IPS DF 6.9 (cell line): ENCODE measurements at regions not wholly inside any gene's neighbourhood (a gene's known extent, or its start where the extent isn't known, plus 50 kb on each side); places are given as distances from the start of the nearest gene placed in this dataset.

Source experiments
- DNase-seq: peaks from one replicate; pipeline ENCODE4 v3.0.0-alpha.2; 2013; ENCODE audit warnings: low read depth, low spot score
- H3K27ac ChIP-seq: one replicate; pipeline ENCODE4 v1.5.1; 2013; ENCODE audit warnings: low read length, control low read depth
- H3K27me3 ChIP-seq: 2 replicates; pipeline ENCODE4 v1.6.1; 2013; ENCODE audit warnings: mild to moderate bottlenecking, low read length; ENCODE audit not compliant: control insufficient read depth, insufficient read depth
- H3K36me3 ChIP-seq: 2 replicates; pipeline ENCODE4 v1.6.1; 2013; ENCODE audit warnings: low read length; ENCODE audit not compliant: control insufficient read depth, insufficient read depth
- H3K4me1 ChIP-seq: 2 replicates; pipeline ENCODE4 v1.6.1; 2013; ENCODE audit warnings: low read length; ENCODE audit not compliant: control insufficient read depth, insufficient read depth
- H3K4me3 ChIP-seq: 2 replicates; pipeline ENCODE4 v1.5.1; 2013; ENCODE audit warnings: mild to moderate bottlenecking, low read length
- H3K9me3 ChIP-seq: 2 replicates; pipeline ENCODE4 v1.6.1; 2013; ENCODE audit warnings: low read length, inconsistent platforms; ENCODE audit not compliant: control insufficient read depth, insufficient read depth
- WGBS: extraction: QIAGEN DNeasy Blood & Tissue Kit; methylation state at CpG from one replicate; pipeline ENCODE4 v1.1.7; 2013; ENCODE audit warnings: mixed read lengths, missing lambda C conversion rate; ENCODE audit not compliant: insufficient read length, insufficient coverage; 5-methylcytosine and 5-hydroxymethylcytosine counted together

GRCh38 chr6:119643876-119644275, 294.3 kb upstream of the MAN1A1 start:
- Histone ChIP-seq H3K36me3 (no peaks in the 10 kb centered on the region), H3K9me3 (no peaks in the 10 kb centered on the region), H3K27ac (no peak overlapping the region), H3K27me3 (no peaks in the 10 kb centered on the region), H3K4me3 (no peak overlapping the region), H3K4me1 (no peaks in the 10 kb centered on the region)
- WGBS, result no CpG with 5 or more reads among the region's 7 CpGs
- no peak for DNase-seq

DNA sequence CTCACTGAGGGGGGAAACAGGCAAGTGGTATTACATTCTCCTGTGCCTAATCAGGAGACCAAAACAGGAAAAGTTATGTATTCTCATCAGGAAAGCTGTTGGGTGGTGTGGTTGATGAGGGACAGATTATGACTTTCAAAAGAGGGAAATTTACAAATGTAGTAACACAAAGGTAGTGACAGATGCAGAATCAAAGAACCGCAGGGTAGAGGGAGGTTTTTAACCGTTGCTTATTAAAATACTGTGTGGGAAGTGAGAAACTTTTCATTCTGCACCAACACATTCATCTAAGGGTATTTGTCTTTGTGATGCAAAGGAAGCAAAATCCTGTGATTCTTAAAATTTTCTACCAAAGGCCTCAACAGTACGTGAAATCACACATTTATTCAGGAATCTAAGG, 288.2 kb upstream of the MAN1A1 start:
- Histone ChIP-seq H3K4me1 (no peaks in the 10 kb centered on the region), H3K27me3 (no peaks in the 10 kb centered on the region), H3K36me3 (no peaks in the 10 kb centered on the region), H3K27ac (no peak overlapping the region), H3K9me3 (no peaks in the 10 kb centered on the region), H3K4me3 (no peak overlapping the region)
- no CpG with 5 or more reads among the region's 3 CpGs for WGBS
- DNase-seq, result no peak

DNA sequence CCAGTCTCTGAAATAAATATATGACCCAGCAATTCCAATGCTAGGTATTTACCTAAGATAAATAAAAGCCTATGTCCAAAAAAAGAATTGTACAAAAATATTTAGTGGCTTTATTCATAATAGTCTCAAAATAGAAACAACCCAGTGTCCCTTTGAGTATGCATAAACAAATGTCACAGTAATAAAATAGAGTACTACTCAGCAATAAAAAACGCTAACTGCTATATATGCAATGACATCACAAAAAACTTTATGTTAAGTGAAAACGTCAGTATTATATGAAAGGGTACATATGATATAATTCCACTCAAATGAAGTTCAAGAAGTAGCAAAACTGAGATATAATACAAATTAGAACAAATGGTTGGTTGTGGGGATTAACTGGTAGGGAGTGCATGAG, 286.5 kb upstream of the MAN1A1 start:
- no CpG with 5 or more reads among the region's 2 CpGs for WGBS
- Histone ChIP-seq H3K4me1 (no peaks in the 10 kb centered on the region), H3K36me3 (no peaks in the 10 kb centered on the region), H3K4me3 (no peak overlapping the region), H3K27me3 (no peaks in the 10 kb centered on the region), H3K9me3 (no peaks in the 10 kb centered on the region), H3K27ac (no peak overlapping the region)
- no peak for DNase-seq

DNA sequence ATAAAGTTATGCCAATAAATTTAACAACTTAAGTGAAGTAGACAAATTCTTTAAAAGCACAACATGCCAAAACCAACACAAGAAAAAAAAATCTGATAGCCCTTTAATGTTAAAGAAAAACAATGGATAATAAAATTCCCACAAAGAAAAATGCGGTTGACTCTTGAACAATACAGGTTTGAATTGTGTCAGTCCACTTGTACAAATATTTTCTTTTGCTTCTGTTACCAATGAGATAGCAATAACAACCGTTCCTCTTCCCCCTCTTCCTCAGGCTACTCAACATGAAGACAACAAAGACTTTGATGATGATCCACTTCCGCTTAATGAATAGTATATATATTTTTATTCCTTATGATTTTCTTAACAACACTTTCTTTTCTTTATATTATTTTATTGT, 283.9 kb upstream of the MAN1A1 start:
- no peaks in the 10 kb centered on the region for H3K27me3 ChIP-seq
- WGBS, result no CpG with 5 or more reads among the region's 3 CpGs
- H3K27ac ChIP-seq, result no peak overlapping the region
- DNase-seq, result no peak
- H3K4me3 ChIP-seq, result no peak overlapping the region
- H3K36me3 ChIP-seq, result no peaks in the 10 kb centered on the region
- H3K4me1 ChIP-seq, result no peaks in the 10 kb centered on the region
- no peaks in the 10 kb centered on the region for H3K9me3 ChIP-seq

GRCh38 chr6:119630561-119631192, 281.1 kb upstream of the MAN1A1 start:
- H3K27ac ChIP-seq, result no peak overlapping the region
- H3K9me3 ChIP-seq, result no peaks in the 10 kb centered on the region
- H3K27me3 ChIP-seq, result no peaks in the 10 kb centered on the region
- no peaks in the 10 kb centered on the region for H3K36me3 ChIP-seq
- WGBS, result no CpG with 5 or more reads among the region's 5 CpGs
- DNase-seq, result no peak
- H3K4me3 ChIP-seq, result no peak overlapping the region
- H3K4me1 ChIP-seq, result no peaks in the 10 kb centered on the region

DNA sequence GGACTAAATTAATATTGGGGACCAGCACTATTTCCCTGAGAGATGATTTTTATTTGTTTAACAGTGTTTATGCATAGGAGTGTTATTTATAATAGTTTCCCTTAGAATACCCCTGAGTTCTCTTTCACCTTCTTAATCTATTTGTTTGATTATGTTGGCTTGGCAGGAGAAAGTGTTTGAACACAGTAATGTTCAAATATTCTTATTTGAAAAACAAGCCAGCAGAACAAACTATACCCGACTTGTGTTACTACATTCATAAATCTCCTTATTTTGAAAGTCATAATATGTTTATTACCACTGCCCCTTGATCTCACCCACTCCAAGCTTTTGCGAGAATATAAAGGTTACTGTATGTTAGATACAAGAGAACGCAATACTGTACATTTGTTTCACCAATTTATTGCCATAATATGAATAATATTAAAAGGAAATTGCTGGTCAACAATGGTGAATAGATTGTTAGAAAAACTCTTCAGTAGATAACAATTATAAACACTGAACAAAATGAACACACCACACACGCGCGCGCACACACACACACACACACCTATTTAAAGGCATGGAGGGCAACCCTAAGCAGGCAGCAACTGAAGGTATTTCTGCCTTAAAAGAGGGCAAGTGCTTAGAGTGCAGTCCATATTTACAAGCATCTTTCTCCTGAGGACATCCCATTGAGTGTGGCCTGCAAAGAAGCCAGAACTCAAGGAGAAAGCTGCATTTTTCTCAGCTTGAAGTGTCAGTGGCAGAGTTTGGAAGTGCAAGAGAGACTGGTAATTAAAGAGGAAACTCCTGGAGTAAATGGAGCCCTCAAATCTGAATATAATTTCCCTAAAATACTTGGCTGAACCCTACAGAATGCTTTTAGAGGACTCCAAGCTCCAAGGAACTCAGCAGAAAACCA, 279.4 kb upstream of the MAN1A1 start:
- Histone ChIP-seq H3K27ac (no peak overlapping the region), H3K9me3 (no peaks in the 10 kb centered on the region), H3K4me1 (no peaks in the 10 kb centered on the region), H3K4me3 (no peak overlapping the region), H3K36me3 (no peaks in the 10 kb centered on the region), H3K27me3 (no peaks in the 10 kb centered on the region)
- WGBS, result no CpG with 5 or more reads among the region's 7 CpGs
- DNase-seq, result no peak

GRCh38 chr6:119627908-119628669, 278.5 kb upstream of the MAN1A1 start:
- no peaks in the 10 kb centered on the region for H3K4me1 ChIP-seq
- no peak overlapping the region for H3K27ac ChIP-seq
- DNase-seq, result no peak
- H3K36me3 ChIP-seq, result no peaks in the 10 kb centered on the region
- WGBS, result 100% methylated on average over 1 of the region's 5 CpGs
- no peak overlapping the region for H3K4me3 ChIP-seq
- H3K27me3 ChIP-seq, result no peaks in the 10 kb centered on the region
- no peaks in the 10 kb centered on the region for H3K9me3 ChIP-seq

DNA sequence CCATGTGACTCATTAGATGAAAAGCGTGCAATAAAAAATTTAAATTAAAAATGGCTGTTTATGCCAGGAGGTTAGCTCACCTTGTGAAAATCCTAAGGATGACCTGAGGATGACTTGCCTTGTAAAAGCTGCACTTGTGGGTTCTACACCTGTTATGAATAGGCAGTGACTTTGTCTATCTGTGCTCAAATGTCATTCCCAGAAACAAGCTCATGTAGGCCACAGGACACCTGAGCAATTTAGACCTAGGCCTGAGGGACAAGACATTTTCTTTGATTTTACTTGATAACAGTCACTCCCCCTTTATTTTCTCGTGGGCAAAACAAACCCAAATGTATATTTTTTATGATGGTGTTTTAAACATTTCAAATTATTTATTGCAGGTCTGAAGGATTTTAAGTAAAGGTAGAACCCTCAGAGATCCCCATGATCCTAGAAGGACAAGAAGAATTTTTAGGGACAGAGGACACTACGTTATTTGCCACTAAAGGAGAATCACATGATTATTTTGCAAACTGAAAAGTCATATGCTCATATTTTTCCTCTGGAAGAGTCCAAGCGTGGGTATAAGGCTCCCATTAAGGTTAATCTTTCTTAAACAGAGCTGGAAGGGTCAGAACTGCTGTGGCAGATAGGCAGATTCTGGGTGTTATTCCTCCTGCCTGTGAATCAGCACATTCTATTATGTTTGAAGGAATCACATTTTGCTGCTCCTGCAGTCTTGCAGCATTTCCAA, 277.5 kb upstream of the MAN1A1 start:
- Histone ChIP-seq H3K9me3 (no peaks in the 10 kb centered on the region), H3K4me1 (no peaks in the 10 kb centered on the region), H3K27me3 (no peaks in the 10 kb centered on the region), H3K4me3 (no peak overlapping the region), H3K27ac (no peak overlapping the region), H3K36me3 (no peaks in the 10 kb centered on the region)
- no peak for DNase-seq
- no CpG with 5 or more reads among the region's 4 CpGs for WGBS

- no peaks in the 10 kb centered on the region for H3K36me3 ChIP-seq
- no peaks in the 10 kb centered on the region for H3K4me1 ChIP-seq
- H3K9me3 ChIP-seq, result no peaks in the 10 kb centered on the region
- DNase-seq, result no peak
- H3K27ac ChIP-seq, result no peak overlapping the region
- no CpG with 5 or more reads among the region's 4 CpGs for WGBS
- H3K27me3 ChIP-seq, result no peaks in the 10 kb centered on the region
- no peak overlapping the region for H3K4me3 ChIP-seq
These were observed 271.4 kb upstream of the MAN1A1 start for GRCh38 chr6:119620846-119621555.
